ENCODE measurements at regions not wholly inside any gene's neighbourhood (a gene's known extent, or its start where the extent isn't known, plus 50 kb on each side); places are given as distances from the start of the nearest gene placed in this dataset.

DNA sequence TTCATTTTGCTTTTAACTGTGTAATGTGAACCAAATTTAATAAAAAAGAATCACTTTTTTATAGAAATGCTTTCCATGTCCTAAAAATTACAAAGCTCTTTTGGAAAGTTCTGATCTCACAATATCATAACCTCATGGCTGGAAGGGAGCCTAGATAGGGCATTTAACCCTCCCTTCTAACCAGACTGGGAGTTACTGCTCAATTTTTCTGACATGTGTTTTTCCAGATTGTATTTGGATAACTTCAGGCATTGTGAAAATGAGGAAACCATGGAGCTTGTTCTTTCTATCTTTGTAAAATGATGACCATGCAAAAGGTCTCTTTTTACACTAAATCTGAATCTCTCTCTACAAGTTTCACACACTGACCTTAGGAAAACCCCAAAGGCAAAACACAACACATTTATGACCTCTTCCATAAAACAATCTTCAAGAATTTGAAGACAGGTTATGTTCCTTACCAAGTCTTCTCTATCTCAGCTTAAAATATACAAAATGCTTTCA lies 508.8 kb downstream of the DIPK2A start:
- Histone ChIP-seq H3K4me2 (ENCODE audit: low read length) (no peak overlapping the region), H3K18ac (ENCODE audit: low read length) (no peak overlapping the region), H2BK5ac (ENCODE audit: low read depth, low read length, poor library complexity) (no peak overlapping the region), H3K79me2 (ENCODE audit: control insufficient read depth, insufficient read depth, low read length, poor library complexity) (no peaks in the 10 kb centered on the region), H4K8ac (ENCODE audit: low read depth, low read length) (no peak overlapping the region), H2BK12ac (ENCODE audit: low read length) (no peak overlapping the region), H2AFZ (ENCODE audit: insufficient read depth, low read length, poor library complexity) (no peak overlapping the region), H3K36me3 (ENCODE audit: control insufficient read depth in 1 of 2, insufficient read depth in 2 of 2, low read length in 2 of 2) (no peaks in the 10 kb centered on the region), H3K4me3 (ENCODE audit: low read depth, low read length) (no peak overlapping the region), H2AK5ac (ENCODE audit: low read length) (no peak overlapping the region), H3K23ac (ENCODE audit: low read length) (no peak overlapping the region), H3K79me1 (ENCODE audit: low read length) (no peaks in the 10 kb centered on the region), H3K9me3 (ENCODE audit: insufficient read depth, low read depth, low read length) (no peaks in the 10 kb centered on the region), H3K14ac (ENCODE audit: low read length) (no peak overlapping the region), H3K27ac (ENCODE audit: low read depth, low read length) (no peak overlapping the region), H3K9ac (ENCODE audit: low read length) (no peak overlapping the region), H4K91ac (ENCODE audit: low read depth, low read length) (no peak overlapping the region), H4K12ac (ENCODE audit: low read depth, low read length) (no peak overlapping the region), H3K4me1 (ENCODE audit: control insufficient read depth in 1 of 2, insufficient read depth in 2 of 2, low read length in 2 of 2) (no peaks in the 10 kb centered on the region), H3K4ac (ENCODE audit: low read depth, low read length) (no peak overlapping the region), H3K27me3 (ENCODE audit: insufficient read depth, low read length) (no peaks in the 10 kb centered on the region), H2BK120ac (ENCODE audit: insufficient read depth, low read length, poor library complexity) (no peak overlapping the region)
- DNase-seq = no peak

DNA sequence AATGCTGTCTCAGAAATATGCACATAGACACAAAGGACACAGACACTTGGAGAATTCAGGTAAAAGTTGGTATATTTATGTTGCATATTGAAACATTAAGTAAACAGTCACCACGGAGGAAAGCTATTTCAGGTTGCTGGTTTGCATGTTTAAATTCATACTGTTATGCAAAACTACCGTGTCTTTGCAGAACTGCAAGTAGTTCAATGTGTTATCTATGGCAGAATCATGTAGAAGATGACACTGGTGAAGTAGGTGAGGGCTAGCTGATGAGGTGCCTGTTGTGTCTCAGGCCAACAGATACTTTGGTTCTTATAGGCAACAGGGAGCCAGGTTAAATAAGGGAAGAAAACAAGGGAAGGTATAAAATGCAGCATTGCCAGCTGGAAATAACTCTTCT lies 511.3 kb downstream of the DIPK2A start:
- H3K23ac ChIP-seq (ENCODE audit: low read length) = peak overlapping the region; percentile 74
- H2AK5ac ChIP-seq (ENCODE audit: low read length) = no peak overlapping the region
- H3K18ac ChIP-seq (ENCODE audit: low read length) = no peak overlapping the region
- no peak overlapping the region for H3K27ac ChIP-seq (ENCODE audit: low read depth, low read length)
- H3K4me3 ChIP-seq (ENCODE audit: low read depth, low read length) = no peak overlapping the region
- no peak overlapping the region for H3K4ac ChIP-seq (ENCODE audit: low read depth, low read length)
- no CpG with 5 or more reads among the region's 2 CpGs for WGBS (ENCODE audit: extremely low coverage, insufficient coverage, insufficient read length)
- no peak overlapping the region for H3K9ac ChIP-seq (ENCODE audit: low read length)
- no peak overlapping the region for H2BK12ac ChIP-seq (ENCODE audit: low read length)
- no peaks in the 10 kb centered on the region for H3K79me2 ChIP-seq (ENCODE audit: control insufficient read depth, insufficient read depth, low read length, poor library complexity)
- no peak overlapping the region for H3K4me2 ChIP-seq (ENCODE audit: low read length)
- H4K12ac ChIP-seq (ENCODE audit: low read depth, low read length) = no peak overlapping the region
- no peak overlapping the region for H4K91ac ChIP-seq (ENCODE audit: low read depth, low read length)
- H2AFZ ChIP-seq (ENCODE audit: insufficient read depth, low read length, poor library complexity) = no peak overlapping the region
- no peaks in the 10 kb centered on the region for H3K9me3 ChIP-seq (ENCODE audit: insufficient read depth, low read depth, low read length)
- H4K8ac ChIP-seq (ENCODE audit: low read depth, low read length) = no peak overlapping the region
- no peak overlapping the region for H2BK120ac ChIP-seq (ENCODE audit: insufficient read depth, low read length, poor library complexity)
- no peaks in the 10 kb centered on the region for H3K27me3 ChIP-seq (ENCODE audit: insufficient read depth, low read length)
- H3K36me3 ChIP-seq (ENCODE audit: control insufficient read depth in 1 of 2, insufficient read depth in 2 of 2, low read length in 2 of 2) = no peaks in the 10 kb centered on the region
- no peaks in the 10 kb centered on the region for H3K79me1 ChIP-seq (ENCODE audit: low read length)
- H2BK5ac ChIP-seq (ENCODE audit: low read depth, low read length, poor library complexity) = no peak overlapping the region
- DNase-seq = no peak
- H3K4me1 ChIP-seq (ENCODE audit: control insufficient read depth in 1 of 2, insufficient read depth in 2 of 2, low read length in 2 of 2) = no peaks in the 10 kb centered on the region
- no peak overlapping the region for H3K14ac ChIP-seq (ENCODE audit: low read length)

DNA sequence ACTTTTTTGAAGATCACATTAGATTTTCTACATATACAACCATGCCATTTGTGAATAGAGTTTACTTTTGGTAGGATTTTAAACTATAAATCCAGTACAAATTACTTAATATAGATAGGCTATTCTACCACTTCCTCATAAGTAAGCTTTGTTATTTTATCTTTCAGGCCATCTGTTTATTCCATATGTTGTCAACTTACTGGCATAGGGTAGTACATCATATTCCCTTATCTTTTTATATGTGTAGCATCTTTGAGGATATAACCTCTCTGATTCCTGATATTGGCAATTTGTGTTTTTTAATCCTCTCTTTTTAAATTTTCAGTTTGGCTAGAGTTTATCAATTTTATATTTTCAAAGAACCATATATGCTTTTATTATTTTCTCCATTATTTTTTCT lies 515.4 kb downstream of the DIPK2A start:
- H2BK5ac ChIP-seq (ENCODE audit: low read depth, low read length, poor library complexity) = no peak overlapping the region
- H3K14ac ChIP-seq (ENCODE audit: low read length) = no peak overlapping the region
- H2AFZ ChIP-seq (ENCODE audit: insufficient read depth, low read length, poor library complexity) = no peak overlapping the region
- H3K36me3 ChIP-seq (ENCODE audit: control insufficient read depth in 1 of 2, insufficient read depth in 2 of 2, low read length in 2 of 2) = no peaks in the 10 kb centered on the region
- H2BK12ac ChIP-seq (ENCODE audit: low read length) = no peak overlapping the region
- H2BK120ac ChIP-seq (ENCODE audit: insufficient read depth, low read length, poor library complexity) = no peak overlapping the region
- no peak overlapping the region for H2AK5ac ChIP-seq (ENCODE audit: low read length)
- H3K23ac ChIP-seq (ENCODE audit: low read length) = no peak overlapping the region
- DNase-seq = no peak
- H3K4me3 ChIP-seq (ENCODE audit: low read depth, low read length) = no peak overlapping the region
- no peaks in the 10 kb centered on the region for H3K27me3 ChIP-seq (ENCODE audit: insufficient read depth, low read length)
- H4K8ac ChIP-seq (ENCODE audit: low read depth, low read length) = no peak overlapping the region
- H4K12ac ChIP-seq (ENCODE audit: low read depth, low read length) = no peak overlapping the region
- H4K91ac ChIP-seq (ENCODE audit: low read depth, low read length) = no peak overlapping the region
- H3K27ac ChIP-seq (ENCODE audit: low read depth, low read length) = no peak overlapping the region
- no peaks in the 10 kb centered on the region for H3K9me3 ChIP-seq (ENCODE audit: insufficient read depth, low read depth, low read length)
- H3K4ac ChIP-seq (ENCODE audit: low read depth, low read length) = no peak overlapping the region
- no peaks in the 10 kb centered on the region for H3K79me1 ChIP-seq (ENCODE audit: low read length)
- no peak overlapping the region for H3K9ac ChIP-seq (ENCODE audit: low read length)
- H3K18ac ChIP-seq (ENCODE audit: low read length) = no peak overlapping the region
- no peaks in the 10 kb centered on the region for H3K79me2 ChIP-seq (ENCODE audit: control insufficient read depth, insufficient read depth, low read length, poor library complexity)
- no peak overlapping the region for H3K4me2 ChIP-seq (ENCODE audit: low read length)
- no peaks in the 10 kb centered on the region for H3K4me1 ChIP-seq (ENCODE audit: control insufficient read depth in 1 of 2, insufficient read depth in 2 of 2, low read length in 2 of 2)

DNA sequence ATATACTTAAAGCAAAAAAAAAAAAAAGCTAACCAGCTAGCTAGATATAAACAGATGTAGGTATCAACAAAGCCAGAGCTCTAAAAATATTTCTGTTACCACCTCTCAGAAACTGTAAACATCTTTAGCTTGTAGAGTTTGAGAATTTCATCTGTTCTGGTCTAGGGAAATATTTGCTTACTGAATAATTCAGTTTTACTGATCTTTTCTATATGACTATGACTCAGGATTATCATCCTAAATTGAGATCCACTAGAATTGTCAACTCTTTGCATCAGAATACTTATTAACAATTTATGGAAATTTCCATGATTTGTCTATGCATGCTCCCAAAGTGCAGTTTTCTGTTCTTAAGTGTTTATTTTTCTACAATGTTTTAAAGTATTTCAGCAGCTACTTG lies 517.3 kb downstream of the DIPK2A start:
- no peak overlapping the region for H2AK5ac ChIP-seq (ENCODE audit: low read length)
- no peak overlapping the region for H3K4me2 ChIP-seq (ENCODE audit: low read length)
- H4K12ac ChIP-seq (ENCODE audit: low read depth, low read length) = no peak overlapping the region
- H3K79me2 ChIP-seq (ENCODE audit: control insufficient read depth, insufficient read depth, low read length, poor library complexity) = no peaks in the 10 kb centered on the region
- DNase-seq = no peak
- no peaks in the 10 kb centered on the region for H3K36me3 ChIP-seq (ENCODE audit: control insufficient read depth in 1 of 2, insufficient read depth in 2 of 2, low read length in 2 of 2)
- H3K27ac ChIP-seq (ENCODE audit: low read depth, low read length) = no peak overlapping the region
- H2BK5ac ChIP-seq (ENCODE audit: low read depth, low read length, poor library complexity) = no peak overlapping the region
- H3K23ac ChIP-seq (ENCODE audit: low read length) = no peak overlapping the region
- H3K18ac ChIP-seq (ENCODE audit: low read length) = no peak overlapping the region
- H3K79me1 ChIP-seq (ENCODE audit: low read length) = no peaks in the 10 kb centered on the region
- H3K4me3 ChIP-seq (ENCODE audit: low read depth, low read length) = no peak overlapping the region
- H3K9ac ChIP-seq (ENCODE audit: low read length) = no peak overlapping the region
- H4K8ac ChIP-seq (ENCODE audit: low read depth, low read length) = no peak overlapping the region
- H3K27me3 ChIP-seq (ENCODE audit: insufficient read depth, low read length) = no peaks in the 10 kb centered on the region
- H3K14ac ChIP-seq (ENCODE audit: low read length) = no peak overlapping the region
- no peaks in the 10 kb centered on the region for H3K9me3 ChIP-seq (ENCODE audit: insufficient read depth, low read depth, low read length)
- H2AFZ ChIP-seq (ENCODE audit: insufficient read depth, low read length, poor library complexity) = no peak overlapping the region
- no peak overlapping the region for H2BK120ac ChIP-seq (ENCODE audit: insufficient read depth, low read length, poor library complexity)
- no peaks in the 10 kb centered on the region for H3K4me1 ChIP-seq (ENCODE audit: control insufficient read depth in 1 of 2, insufficient read depth in 2 of 2, low read length in 2 of 2)
- no peak overlapping the region for H4K91ac ChIP-seq (ENCODE audit: low read depth, low read length)
- H3K4ac ChIP-seq (ENCODE audit: low read depth, low read length) = no peak overlapping the region
- H2BK12ac ChIP-seq (ENCODE audit: low read length) = no peak overlapping the region

DNA sequence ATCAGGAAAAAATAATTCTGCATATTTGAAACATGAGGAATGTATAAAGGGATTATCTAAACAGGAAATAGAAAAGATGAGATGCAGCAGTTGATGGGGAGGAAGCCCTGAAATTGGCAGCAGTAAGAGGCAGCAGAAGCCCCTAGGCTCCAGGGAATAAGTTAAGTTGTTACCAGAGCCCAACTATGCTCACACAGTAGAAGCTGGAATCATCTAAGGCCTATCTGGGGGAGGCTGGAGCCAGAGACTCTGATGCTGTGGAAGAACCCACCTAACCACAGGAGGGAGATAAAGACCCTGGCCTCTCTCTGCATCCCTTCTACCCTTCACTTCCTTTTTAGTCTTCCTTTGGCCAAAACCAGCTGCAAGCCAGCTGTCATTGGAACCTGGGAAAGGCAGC lies 519.7 kb downstream of the DIPK2A start:
- Histone ChIP-seq H3K79me1 (ENCODE audit: low read length) (no peaks in the 10 kb centered on the region), H3K14ac (ENCODE audit: low read length) (no peak overlapping the region), H4K8ac (ENCODE audit: low read depth, low read length) (no peak overlapping the region), H3K4me3 (ENCODE audit: low read depth, low read length) (no peak overlapping the region), H3K4me1 (ENCODE audit: control insufficient read depth in 1 of 2, insufficient read depth in 2 of 2, low read length in 2 of 2) (no peaks in the 10 kb centered on the region), H3K4ac (ENCODE audit: low read depth, low read length) (no peak overlapping the region), H4K12ac (ENCODE audit: low read depth, low read length) (no peak overlapping the region), H3K9ac (ENCODE audit: low read length) (no peak overlapping the region), H3K36me3 (ENCODE audit: control insufficient read depth in 1 of 2, insufficient read depth in 2 of 2, low read length in 2 of 2) (no peaks in the 10 kb centered on the region), H3K27me3 (ENCODE audit: insufficient read depth, low read length) (no peaks in the 10 kb centered on the region), H2AK5ac (ENCODE audit: low read length) (no peak overlapping the region), H3K9me3 (ENCODE audit: insufficient read depth, low read depth, low read length) (no peaks in the 10 kb centered on the region), H2BK12ac (ENCODE audit: low read length) (no peak overlapping the region), H3K23ac (ENCODE audit: low read length) (no peak overlapping the region), H2AFZ (ENCODE audit: insufficient read depth, low read length, poor library complexity) (no peak overlapping the region), H3K4me2 (ENCODE audit: low read length) (no peak overlapping the region), H2BK120ac (ENCODE audit: insufficient read depth, low read length, poor library complexity) (no peak overlapping the region), H4K91ac (ENCODE audit: low read depth, low read length) (no peak overlapping the region), H2BK5ac (ENCODE audit: low read depth, low read length, poor library complexity) (no peak overlapping the region), H3K18ac (ENCODE audit: low read length) (no peak overlapping the region), H3K27ac (ENCODE audit: low read depth, low read length) (no peak overlapping the region), H3K79me2 (ENCODE audit: control insufficient read depth, insufficient read depth, low read length, poor library complexity) (no peaks in the 10 kb centered on the region)
- no peak for DNase-seq
